ENCODE measurements at regions not wholly inside any gene's neighbourhood (a gene's known extent, or its start where the extent isn't known, plus 50 kb on each side); places are given as distances from the start of the nearest gene placed in this dataset.

DNA sequence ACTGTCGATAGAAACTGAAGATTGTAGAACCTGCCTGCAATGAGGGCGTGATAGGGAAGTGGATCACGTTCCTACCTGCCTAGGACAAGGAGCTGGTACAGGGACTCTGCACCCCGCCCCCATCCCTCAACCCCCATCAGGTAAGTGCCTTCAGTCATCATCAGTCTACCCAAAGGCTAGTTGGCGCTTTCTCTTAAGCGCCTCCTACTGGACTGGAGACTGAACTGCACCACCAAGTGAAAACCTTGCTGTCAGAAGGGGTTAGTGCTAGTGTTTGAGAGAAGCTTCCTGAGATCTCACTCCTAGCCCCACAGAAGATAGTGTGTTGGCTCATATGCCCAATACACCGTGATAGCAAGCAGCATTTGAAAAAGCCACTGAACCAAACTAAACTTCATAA, 706.5 kb upstream of the MAN1A1 start:
- DNase-seq (ENCODE audit: low read depth, low spot score) (no peak), FAIRE-seq (no peak)

DNA sequence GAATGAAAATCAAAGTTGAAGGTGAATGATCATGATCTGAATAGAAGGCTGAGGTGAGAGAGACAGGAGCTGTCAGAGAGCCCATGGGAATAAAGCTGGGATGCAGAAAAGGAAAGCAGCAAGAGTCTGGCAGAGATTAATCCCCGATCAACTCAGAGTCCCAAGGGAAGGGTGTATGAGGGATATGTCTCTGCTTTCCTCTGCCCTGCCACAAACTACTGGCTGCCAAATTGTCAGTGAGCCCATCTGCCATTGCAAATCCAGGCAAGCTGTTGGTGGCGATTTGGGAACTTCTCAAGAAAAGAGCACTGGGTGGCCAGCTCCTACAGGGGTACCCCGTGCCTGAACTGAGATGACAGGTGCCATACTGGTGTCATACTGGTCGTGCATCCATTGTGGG, 705.5 kb upstream of the MAN1A1 start:
- FAIRE-seq (no peak), DNase-seq (ENCODE audit: low read depth, low spot score) (no peak)
- no peaks in the 10 kb centered on the region for H3K79me2 ChIP-seq (ENCODE audit: control insufficient read depth, insufficient read depth, low read length)
- dilution Hi-C loops (cut with MboI; ENCODE audit: extremely low pct_ligation_motif_present, low sequenced_read_pairs), result no loop called here
- no peaks in the 10 kb centered on the region for H3K9me3 ChIP-seq (ENCODE audit: control insufficient read depth, low read depth, low read length)
- H2AFZ ChIP-seq (ENCODE audit: control insufficient read depth, low read length), result no peak overlapping the region
- no peaks in the 10 kb centered on the region for H3K4me1 ChIP-seq (ENCODE audit: control insufficient read depth, extremely low read depth, insufficient read depth, low read length)
- no peak overlapping the region for H3K9ac ChIP-seq (ENCODE audit: control insufficient read depth, extremely low read depth, insufficient read depth, low read length)
- H3K4me3 ChIP-seq (ENCODE audit: control insufficient read depth in 2 of 3, extremely low read depth in 1 of 3, insufficient read depth in 2 of 3, low read depth in 1 of 3, low read length in 3 of 3), result no peak overlapping the region
- no peaks in the 10 kb centered on the region for H3K9me1 ChIP-seq (ENCODE audit: control insufficient read depth, extremely low read depth, insufficient read depth, low read length)
- TF ChIP-seq EZH2 (IDR thresholded peaks at IDR 0.05; ENCODE audit: low read length), result no peak
- TF ChIP-seq, protein P1, sequence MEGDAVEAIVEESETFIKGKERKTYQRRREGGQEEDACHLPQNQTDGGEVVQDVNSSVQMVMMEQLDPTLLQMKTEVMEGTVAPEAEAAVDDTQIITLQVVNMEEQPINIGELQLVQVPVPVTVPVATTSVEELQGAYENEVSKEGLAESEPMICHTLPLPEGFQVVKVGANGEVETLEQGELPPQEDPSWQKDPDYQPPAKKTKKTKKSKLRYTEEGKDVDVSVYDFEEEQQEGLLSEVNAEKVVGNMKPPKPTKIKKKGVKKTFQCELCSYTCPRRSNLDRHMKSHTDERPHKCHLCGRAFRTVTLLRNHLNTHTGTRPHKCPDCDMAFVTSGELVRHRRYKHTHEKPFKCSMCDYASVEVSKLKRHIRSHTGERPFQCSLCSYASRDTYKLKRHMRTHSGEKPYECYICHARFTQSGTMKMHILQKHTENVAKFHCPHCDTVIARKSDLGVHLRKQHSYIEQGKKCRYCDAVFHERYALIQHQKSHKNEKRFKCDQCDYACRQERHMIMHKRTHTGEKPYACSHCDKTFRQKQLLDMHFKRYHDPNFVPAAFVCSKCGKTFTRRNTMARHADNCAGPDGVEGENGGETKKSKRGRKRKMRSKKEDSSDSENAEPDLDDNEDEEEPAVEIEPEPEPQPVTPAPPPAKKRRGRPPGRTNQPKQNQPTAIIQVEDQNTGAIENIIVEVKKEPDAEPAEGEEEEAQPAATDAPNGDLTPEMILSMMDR (optimal IDR thresholded peaks at IDR 0.05 in 1 of 3, IDR thresholded peaks at IDR 0.05 in 1 of 3, conservative IDR thresholded peaks at IDR 0.05 in 1 of 3; ENCODE audit: extremely low read depth in 1 of 3, insufficient read depth in 2 of 3, low read length in 3 of 3), result no peak
- H4K20me1 ChIP-seq (ENCODE audit: control insufficient read depth, extremely low read depth, insufficient read depth, low read length), result no peaks in the 10 kb centered on the region
- H3K27ac ChIP-seq (ENCODE audit: control insufficient read depth, insufficient read depth, low read length), result no peak overlapping the region
- no peak overlapping the region for H3K4me2 ChIP-seq (ENCODE audit: control insufficient read depth, extremely low read depth, insufficient read depth, low read depth, low read length)
- no peaks in the 10 kb centered on the region for H3K36me3 ChIP-seq (ENCODE audit: control insufficient read depth in 2 of 2, extremely low read depth in 1 of 2, insufficient read depth in 2 of 2, low read length in 2 of 2)
- no peaks in the 10 kb centered on the region for H3K27me3 ChIP-seq (ENCODE audit: control insufficient read depth, extremely low read depth, insufficient read depth, low read length)

More for the DNA sequence above, 706.5 kb upstream of the MAN1A1 start:
- no peaks in the 10 kb centered on the region for H3K4me1 ChIP-seq (ENCODE audit: control insufficient read depth, extremely low read depth, insufficient read depth, low read length)
- H3K27me3 ChIP-seq (ENCODE audit: control insufficient read depth, extremely low read depth, insufficient read depth, low read length), result no peaks in the 10 kb centered on the region
- H3K9me3 ChIP-seq (ENCODE audit: control insufficient read depth, low read depth, low read length), result no peaks in the 10 kb centered on the region
- H3K27ac ChIP-seq (ENCODE audit: control insufficient read depth, insufficient read depth, low read length), result no peak overlapping the region
- no peak overlapping the region for H2AFZ ChIP-seq (ENCODE audit: control insufficient read depth, low read length)
- no peaks in the 10 kb centered on the region for H3K79me2 ChIP-seq (ENCODE audit: control insufficient read depth, insufficient read depth, low read length)
- dilution Hi-C loops (cut with MboI; ENCODE audit: extremely low pct_ligation_motif_present, low sequenced_read_pairs), result no loop called here
- TF ChIP-seq EZH2 (IDR thresholded peaks at IDR 0.05; ENCODE audit: low read length), result no peak
- TF ChIP-seq, protein P1 (optimal IDR thresholded peaks at IDR 0.05 in 1 of 3, IDR thresholded peaks at IDR 0.05 in 1 of 3, conservative IDR thresholded peaks at IDR 0.05 in 1 of 3; ENCODE audit: extremely low read depth in 1 of 3, insufficient read depth in 2 of 3, low read length in 3 of 3), result peak; percentile 22 to 59 (median 46)
- H3K4me2 ChIP-seq (ENCODE audit: control insufficient read depth, extremely low read depth, insufficient read depth, low read depth, low read length), result no peak overlapping the region
- no peaks in the 10 kb centered on the region for H4K20me1 ChIP-seq (ENCODE audit: control insufficient read depth, extremely low read depth, insufficient read depth, low read length)
- no peak overlapping the region for H3K9ac ChIP-seq (ENCODE audit: control insufficient read depth, extremely low read depth, insufficient read depth, low read length)
- H3K4me3 ChIP-seq (ENCODE audit: control insufficient read depth in 2 of 3, extremely low read depth in 1 of 3, insufficient read depth in 2 of 3, low read depth in 1 of 3, low read length in 3 of 3), result no peak overlapping the region
- H3K9me1 ChIP-seq (ENCODE audit: control insufficient read depth, extremely low read depth, insufficient read depth, low read length), result no peaks in the 10 kb centered on the region
- no peaks in the 10 kb centered on the region for H3K36me3 ChIP-seq (ENCODE audit: control insufficient read depth in 2 of 2, extremely low read depth in 1 of 2, insufficient read depth in 2 of 2, low read length in 2 of 2)

Measured in keratinocyte (primary cell).